NCI-H82 (cell line): ENCODE measurements at regions not wholly inside any gene's neighbourhood (a gene's known extent, or its start where the extent isn't known, plus 50 kb on each side); places are given as distances from the start of the nearest gene placed in this dataset.
"Not testable (repeated sequence)": the region's sequence is repeated elsewhere in the genome, so short reads cannot be mapped to it uniquely, and the experiment has no call there.

Experiments
- DNase-seq: peaks from one replicate; lab custom pipeline; 2025; lab: John Stamatoyannopoulos, UW

DNA sequence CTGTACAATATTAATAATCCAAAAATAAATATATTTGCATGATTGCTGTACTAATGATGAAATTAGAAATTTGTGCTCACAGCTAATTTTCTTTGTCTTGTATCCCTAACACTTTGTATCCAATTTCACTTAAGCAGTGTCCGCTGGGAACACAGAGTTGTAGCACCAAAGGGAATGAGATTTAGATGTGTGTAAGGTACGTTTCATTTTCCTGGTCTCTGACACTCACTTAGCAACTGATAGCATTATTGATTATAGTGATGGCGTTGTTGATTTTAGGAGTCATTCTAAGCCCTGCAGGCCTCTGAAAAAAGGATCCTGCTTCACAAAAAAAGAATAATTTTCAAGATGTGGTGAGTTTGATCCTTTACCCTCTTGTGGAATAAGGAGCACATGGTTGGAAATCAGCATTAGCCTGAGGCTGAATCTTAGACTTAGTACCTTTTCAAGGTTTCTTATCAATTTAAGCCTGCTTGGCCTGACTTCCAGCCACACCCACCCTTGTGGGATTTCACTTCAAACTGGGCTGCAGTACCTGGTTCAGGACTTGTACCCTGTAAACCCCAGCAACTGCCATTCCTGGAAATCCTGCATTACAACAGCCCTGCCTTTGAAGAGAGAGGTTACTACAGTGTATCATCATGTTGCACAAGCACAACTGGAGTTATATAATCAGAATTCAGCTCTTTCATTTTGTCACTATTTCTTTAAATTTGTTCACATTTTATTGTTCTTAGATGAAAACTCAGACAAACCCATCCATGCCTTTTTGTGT lies 116.2 kb downstream of the RND3 start:
- DNase-seq = no peak

DNA sequence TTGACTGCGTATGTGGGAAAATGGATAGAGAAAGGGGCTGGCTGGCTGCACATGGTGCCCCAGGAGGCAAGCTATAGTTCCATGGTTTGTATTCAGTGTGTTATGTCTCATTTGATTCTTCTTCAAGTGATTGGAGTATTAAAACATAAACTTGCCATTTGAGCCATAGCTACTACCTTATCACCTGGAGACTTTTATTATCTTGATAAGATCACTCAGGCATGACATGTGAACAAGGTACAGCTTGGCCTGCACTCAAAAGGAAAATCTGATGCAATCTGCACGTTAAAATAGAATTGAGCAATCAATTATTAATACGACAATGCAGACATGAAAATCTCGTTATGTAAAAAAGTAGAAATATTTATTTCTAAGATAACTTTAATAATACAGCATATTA lies 116.9 kb downstream of the RND3 start:
- no peak for DNase-seq

DNA sequence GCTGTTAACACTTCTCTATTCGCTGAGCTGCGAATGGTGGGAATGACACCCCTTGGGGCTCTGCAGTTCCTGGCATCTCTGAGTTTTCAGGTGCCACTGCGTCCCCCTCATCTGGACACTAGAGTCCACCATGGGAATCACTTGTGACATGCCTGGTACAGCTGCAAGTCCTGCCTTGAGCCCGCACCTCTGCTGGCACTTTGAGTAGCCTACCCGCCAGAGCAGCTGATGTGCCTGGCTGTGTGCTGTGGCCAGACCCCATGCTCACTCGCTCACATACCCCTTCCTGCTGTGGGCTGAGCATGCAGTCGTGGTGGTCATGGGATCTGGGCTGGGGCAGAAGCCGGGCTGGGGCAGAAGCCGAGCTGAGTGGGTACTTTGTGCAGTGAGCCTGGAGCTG lies 117.6 kb downstream of the RND3 start:
- no peak for DNase-seq

DNA sequence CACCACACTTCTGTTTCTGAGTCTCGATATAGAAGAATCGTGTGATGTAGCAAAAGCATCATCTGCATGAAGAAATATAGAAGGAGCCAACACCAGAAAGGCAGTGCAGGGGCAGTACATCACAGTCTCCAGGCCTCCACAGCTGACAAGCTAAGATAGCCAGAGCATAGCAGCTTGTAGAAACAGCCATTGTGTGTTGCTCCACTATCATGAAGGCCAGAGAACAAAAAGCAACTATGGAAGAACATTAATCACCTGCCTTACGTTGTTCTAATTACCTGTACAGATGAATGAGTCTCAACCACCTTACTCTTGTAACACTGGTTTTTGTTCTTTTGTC lies 129.0 kb downstream of the RND3 start:
- DNase-seq = no peak

DNA sequence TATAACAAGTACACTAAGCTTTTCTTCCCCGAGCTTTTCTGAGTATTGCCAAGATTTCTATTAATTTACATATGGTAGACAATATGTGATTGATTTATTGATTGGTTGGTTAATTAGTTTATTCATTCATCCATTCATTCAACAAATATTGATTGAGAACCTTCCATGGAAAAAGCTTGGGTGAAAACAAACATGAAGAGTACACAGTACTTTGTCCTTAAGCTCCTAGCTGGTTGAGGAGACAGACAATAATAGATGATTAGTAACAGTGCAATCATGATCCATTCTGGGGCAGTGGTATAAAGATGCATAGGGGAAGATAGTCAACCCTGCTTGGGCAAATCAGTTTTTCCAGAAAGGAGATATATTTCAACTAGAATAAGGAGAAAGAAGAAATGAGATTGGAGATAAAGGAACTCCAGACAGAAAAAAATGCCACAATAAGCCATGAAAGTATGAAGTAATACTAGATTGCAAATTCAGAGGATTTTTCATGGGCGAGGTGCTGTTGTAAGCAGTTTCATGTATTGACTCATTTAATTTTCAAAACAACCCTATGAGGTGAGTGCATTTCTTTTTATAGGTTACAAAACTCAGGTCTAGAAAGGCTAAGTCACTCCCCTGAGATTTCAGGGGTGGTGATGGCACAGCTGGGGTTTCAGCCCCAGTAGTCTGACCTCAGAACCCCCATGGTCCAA lies 129.5 kb downstream of the RND3 start:
- DNase-seq = no peak

DNA sequence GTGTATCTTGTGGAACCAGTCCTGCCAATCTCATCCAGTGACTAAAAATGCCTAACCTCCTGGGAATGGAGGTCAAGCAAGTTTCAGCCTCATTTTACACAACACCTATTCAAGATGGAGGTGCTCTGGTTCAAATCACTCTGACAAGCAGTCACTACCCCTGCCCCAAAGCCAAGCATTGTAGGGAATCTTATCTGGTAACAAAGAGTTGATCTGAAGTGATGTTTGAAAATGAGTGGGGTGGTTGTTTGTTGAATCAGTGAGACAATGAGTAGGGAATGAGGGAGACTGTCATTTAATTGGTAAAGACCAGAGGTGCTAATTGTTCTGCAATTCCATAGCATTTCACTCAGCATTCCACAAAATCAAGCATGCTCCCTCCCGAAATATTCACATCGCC lies 132.0 kb downstream of the RND3 start:
- DNase-seq = no peak

DNA sequence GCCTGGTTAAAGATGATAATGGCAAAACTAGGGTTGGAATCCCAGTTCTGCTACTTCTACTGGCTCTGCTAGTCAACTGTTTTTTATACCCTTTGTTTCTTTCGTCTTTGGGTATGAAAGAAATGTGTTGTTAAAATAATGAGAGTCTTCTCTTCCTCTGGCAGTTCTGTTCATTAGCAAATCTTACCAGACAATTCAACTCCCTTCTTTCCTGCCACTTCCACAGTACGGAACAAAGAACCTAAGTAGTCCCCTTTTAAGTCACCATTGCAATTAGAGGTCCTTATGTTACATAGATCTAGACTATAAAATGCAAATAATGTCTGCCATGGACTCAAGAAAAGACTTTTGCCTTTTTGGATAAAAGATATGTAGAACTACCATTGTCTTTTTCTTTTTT lies 134.1 kb downstream of the RND3 start:
- no peak for DNase-seq

DNA sequence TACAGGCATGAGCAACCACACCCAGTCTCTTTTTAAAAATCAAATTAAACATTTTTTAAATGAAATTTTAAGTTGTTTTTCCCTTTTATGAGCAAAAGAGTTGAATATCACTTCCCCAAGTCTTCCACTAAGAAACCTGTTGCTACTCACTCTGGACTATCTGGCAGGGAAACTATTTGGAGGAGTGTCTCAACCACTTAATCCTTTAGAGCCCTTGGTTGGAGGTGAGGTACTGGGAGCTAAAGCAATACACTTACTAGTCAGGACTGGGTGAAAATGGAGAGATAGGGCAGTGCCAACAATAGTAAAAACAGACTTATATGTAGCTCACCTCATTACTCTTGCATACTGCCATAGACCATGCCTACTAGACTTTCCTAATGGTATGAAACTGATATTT lies 135.5 kb downstream of the RND3 start:
- no peak for DNase-seq

DNA sequence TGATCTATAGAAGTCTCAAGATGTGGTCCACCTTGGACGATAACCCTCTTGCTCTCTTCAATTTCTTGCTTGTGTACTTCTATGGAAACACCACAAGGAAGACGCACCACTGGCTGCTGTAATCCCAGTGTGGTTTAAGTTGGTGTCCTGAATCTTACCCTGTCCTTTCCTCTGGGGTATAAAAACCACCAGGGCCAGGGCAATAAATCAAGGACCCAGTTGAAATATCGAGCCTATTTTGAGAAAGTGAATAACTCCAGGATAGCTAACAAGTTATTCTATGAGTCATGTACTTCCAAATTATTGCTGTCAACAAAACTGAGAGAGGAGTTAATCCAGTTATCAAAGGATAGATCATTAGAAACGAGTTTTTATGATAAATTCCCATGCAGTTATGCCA lies 137.0 kb downstream of the RND3 start:
- DNase-seq = no peak

DNA sequence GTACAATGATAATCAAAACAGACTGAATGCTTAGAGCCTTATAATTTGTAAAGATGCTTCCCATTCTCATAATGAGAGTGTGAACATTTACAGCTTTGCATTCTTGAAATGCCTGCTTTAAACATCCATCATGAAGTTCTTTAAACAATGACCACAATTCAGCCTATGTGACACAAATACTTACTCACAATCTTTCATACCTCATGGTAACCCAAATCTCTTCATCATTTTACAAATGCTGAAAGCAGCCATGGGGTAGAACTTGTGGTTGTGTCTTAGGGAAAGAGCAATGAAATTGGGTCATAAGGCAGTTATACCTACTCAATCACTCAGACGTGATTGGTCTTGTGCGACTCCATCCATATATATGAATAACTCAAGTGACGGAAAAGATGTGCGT lies 140.7 kb downstream of the RND3 start:
- DNase-seq = no peak

DNA sequence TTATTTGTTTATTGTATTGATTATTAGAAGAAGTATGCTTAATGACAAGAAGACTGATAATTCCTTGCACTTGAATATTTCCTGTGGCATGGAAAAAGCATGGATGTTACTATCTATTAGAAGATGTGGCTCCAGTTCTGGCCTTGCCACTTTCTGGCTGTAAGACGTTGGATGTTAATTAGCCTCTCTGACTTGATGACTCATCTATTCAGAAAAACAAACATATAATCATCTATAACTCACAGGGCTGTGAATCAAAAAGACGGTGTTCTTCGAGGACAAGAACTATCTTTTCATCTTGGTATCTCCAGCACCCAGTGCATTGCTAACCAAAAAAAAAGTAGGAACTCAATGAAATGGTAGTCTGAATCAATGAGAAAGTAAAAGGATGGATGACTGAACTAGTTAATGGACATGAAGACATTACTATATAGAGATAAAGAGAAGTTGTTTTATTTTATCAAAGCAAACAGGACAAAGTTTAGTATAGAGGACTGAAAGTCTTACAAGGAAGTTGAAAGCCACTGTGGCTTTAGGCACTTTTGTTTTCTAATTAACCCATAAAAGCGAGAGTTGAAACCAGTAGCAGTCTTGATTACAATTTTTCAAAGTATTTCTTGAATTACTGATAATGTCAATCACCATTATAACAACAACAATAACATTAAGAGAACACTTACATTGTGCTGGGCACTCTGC lies 145.3 kb downstream of the RND3 start:
- no peak for DNase-seq

DNA sequence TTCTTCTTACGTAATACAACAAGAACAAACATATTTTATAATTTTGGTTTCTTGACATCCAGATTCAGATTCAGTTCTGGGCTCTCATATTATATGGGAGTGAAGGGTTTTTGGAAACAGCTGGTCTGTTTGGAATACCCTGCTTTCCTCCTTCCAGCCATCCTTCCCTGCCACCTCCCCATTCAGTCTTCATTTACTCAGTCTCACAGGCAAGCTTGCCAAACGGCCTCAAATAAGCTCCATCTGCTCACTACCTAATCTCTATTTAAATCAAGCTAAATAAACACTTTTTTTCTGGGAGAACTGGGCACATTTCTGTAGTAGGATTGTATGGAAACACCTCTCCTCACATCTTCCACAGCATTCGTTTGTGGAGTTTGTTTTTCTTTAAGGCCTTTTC lies 147.5 kb downstream of the RND3 start:
- DNase-seq = peak; percentile 57

GRCh38 chr2:150339282-150339681 lies 148.2 kb downstream of the RND3 start:
- no peak for DNase-seq

GRCh38 chr2:150335596-150335995 lies 151.9 kb downstream of the RND3 start:
- DNase-seq = no peak

DNA sequence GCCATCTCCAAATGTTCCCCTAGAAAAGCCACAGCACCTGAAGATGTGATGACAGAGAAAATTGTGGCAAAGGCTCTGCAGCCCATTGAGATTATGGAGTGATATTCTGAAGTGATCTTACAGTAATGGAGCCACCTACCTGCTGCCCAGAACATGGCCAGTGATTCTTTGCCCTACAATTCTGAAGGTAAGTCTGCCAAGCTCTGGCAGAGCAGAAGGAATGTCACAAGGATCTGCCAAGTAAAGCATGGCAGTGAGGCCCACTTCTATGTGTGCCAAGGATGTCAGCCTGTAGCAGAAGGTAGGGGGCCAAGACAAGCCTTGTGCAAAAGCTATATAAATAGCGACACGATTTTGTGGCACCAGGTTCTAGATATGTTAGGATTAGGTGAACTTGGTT lies 155.1 kb downstream of the RND3 start:
- no peak for DNase-seq

DNA sequence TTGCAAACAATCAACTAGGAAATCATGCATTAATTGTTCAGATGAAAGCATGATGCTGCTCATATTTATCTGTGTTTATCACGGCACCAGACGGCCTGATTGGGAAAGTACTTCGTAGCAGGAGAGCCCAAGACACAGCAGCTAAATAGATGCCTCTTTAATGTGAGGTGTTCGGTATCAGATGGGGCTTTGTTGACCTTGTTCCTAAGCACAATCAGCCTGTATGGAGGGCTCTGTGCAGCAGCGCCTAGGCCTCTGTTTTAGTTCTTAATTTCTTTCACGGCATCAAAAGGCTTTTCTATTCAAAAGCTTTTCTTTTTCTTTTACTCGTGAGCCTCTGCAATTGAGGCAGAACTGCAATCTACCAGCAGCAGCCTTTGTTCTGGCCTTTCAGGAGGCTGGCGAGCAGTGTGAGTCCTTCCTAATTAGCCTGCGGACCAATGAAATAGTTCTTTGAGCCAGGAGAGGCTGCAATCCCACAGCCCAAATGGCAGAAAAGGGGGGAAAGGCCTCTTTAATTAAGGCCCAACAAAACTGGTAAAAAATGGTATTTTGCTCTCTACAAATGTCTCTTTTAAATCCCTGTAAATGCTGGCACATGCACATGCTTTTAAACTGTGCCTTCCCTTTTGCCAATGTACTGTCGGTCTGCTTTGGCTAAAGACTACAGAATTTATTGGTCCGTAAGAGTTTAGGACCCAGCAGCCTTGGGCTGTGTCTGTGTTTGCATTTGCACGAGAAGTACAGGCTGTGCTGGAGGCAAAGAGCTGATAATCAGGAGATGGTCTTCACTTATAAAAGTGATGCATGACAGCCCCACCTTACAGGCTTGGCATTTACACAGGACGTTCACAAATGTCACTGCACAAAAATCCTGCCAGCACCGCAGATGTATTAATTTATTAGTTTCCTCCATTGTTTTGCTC lies 159.6 kb downstream of the RND3 start:
- DNase-seq = no peak

- DNase-seq = no peak
These were observed 161.7 kb downstream of the RND3 start for GRCh38 chr2:150325656-150326314.

GRCh38 chr2:150323071-150323470 lies 164.4 kb downstream of the RND3 start:
- DNase-seq = not testable (repeated sequence)

DNA sequence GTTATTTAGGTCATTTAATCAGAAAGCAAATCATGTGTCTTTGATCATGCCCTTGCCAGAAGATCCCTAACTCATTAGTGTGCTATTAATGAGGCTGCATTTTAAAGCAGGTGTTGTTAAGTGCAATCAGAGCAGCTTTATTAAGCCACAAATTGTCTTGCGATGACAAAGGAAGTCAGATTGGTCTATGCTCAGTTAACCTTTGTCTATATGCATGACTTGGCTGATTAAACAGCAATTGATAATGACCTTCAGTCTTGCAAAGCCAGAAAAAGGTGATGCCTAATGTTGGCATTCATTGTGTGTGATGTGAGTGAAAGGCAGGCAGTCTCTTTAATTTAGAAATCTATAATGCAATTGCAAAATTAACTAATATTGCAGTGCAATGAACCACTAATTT lies 166.9 kb downstream of the RND3 start:
- DNase-seq = no peak

GRCh38 chr2:150319658-150320555 lies 167.6 kb downstream of the RND3 start:
- DNase-seq = no peak

DNA sequence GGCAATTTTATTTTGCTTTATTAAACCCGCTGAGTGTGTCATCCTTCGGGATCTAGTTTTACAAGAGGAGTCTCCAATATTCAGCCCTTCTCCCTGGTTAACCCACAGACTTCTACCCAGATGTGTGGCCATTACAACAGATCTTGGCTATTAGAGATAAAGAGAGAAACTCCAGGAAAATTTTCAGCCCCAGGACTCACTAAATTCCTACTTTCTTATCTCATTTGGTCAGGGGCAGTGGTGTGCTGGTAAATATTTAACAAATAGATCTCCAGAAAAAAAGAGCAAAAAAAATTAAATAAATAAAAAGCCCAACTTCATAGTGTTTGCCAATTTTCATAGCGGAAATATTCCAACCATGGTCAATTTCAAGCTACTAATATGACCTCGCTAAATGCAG lies 168.4 kb downstream of the RND3 start:
- DNase-seq = no peak
